ENCODE measurements at regions not wholly inside any gene's neighbourhood (a gene's known extent, or its start where the extent isn't known, plus 50 kb on each side); places are given as distances from the start of the nearest gene placed in this dataset.

- DNase-seq (ENCODE audit: low read depth in 2 of 2, low spot score in 1 of 2) = no peak
These were observed 218.3 kb downstream of the SOX9 start for GRCh38 chr17:72338847-72339790.

- no peak for DNase-seq (ENCODE audit: low read depth in 2 of 2, low spot score in 1 of 2)
These were observed 220.0 kb downstream of the SOX9 start for GRCh38 chr17:72340836-72341235.

GRCh38 chr17:72342061-72342460, 221.2 kb downstream of the SOX9 start:
- DNase-seq (ENCODE audit: low read depth in 2 of 2, low spot score in 1 of 2) = no peak

DNA sequence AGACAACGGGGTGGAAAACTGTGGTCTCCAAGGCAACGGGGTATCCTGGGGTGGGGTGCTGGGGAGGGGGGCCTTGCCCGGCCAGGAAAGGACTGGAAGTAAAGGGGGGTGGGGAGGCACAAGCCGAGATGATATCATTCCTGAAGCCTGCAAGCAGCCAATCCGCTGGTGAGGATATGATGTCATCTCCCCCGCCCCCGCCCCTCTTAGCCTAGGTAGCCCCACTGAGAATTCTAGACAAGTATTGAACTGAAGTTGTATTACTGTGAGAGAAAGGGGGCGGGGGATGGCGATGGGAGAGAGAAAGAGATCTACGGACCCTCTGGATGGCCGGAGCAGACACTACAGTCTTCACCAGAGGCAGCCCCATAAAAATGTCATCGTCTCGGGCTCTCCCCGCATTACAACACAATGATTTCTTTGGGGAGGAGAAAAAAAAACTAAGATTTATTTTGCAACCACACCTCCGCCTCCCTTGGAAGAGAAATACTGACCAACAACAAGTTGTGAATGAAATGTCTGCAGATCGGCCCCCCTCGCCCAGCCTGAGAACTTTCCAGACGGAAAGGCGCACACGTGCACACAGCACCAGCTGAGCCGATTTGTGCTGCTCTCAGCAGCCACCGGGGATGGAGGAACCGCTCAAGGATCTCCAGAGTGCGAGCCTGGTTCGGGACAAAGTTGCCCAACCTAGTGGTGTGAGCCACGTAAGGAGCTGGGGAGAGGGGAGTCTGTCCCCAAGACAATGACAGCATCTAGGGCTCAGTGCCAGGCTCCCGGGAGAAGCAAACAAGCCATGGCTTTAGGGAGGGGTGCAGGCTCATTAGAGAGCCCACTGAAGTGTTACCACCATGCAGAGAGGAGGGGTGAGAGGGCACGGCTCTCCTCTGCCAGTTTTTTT, 222.1 kb downstream of the SOX9 start:
- no peak for DNase-seq (ENCODE audit: low read depth in 2 of 2, low spot score in 1 of 2)

DNA sequence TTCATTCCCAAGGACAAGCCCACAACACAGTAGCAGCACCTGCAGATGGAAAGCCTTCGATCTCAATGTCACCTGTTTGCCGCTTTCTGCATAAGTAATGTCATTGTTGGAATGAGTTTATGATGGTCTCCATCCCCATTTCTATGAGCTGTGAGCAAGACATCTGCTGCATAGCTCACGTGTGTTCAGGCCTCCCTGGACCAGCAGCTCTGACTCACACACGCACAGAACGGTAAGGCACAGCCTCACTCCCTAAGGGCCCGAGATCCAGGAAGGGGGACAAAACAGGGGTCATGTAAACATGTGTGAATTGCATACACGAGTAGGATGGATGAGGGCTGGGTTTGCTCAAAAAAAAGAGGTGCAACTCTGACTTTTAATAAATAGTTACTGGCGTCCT, 223.1 kb downstream of the SOX9 start:
- no peak for DNase-seq (ENCODE audit: low read depth in 2 of 2, low spot score in 1 of 2)

GRCh38 chr17:72344613-72345012, 223.8 kb downstream of the SOX9 start:
- DNase-seq (ENCODE audit: low read depth in 2 of 2, low spot score in 1 of 2) = no peak

- DNase-seq (ENCODE audit: low read depth in 2 of 2, low spot score in 1 of 2) = no peak
These were observed 224.3 kb downstream of the SOX9 start for GRCh38 chr17:72345088-72345487.

- no peak for DNase-seq (ENCODE audit: low read depth in 2 of 2, low spot score in 1 of 2)
These were observed 224.7 kb downstream of the SOX9 start for GRCh38 chr17:72345536-72345935.

GRCh38 chr17:72346306-72346705, 225.5 kb downstream of the SOX9 start:
- no peak for DNase-seq (ENCODE audit: low read depth in 2 of 2, low spot score in 1 of 2)

DNA sequence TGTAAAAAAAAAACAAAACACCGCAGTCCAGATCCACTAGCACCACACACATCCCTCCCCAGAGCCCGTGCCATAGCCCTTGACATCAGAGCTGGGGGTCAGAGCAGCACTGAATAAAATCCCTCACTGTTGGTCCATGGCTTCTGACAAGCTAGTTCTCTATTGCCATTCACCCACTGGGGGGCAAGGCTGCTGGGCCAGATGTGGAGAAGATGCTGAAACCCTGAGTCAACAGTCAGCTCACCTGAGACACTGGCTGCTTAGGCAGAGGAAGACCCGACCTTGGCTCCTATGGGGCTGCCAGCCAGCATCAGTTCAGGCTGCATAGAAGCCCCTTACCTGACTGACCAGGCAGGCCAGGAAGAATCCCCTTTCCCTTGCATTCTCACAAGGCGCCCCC, 228.2 kb downstream of the SOX9 start:
- no peak for DNase-seq (ENCODE audit: low read depth in 2 of 2, low spot score in 1 of 2)

GRCh38 chr17:72349491-72349995, 228.7 kb downstream of the SOX9 start:
- no peak for DNase-seq (ENCODE audit: low read depth in 2 of 2, low spot score in 1 of 2)

- no peak for DNase-seq (ENCODE audit: low read depth in 2 of 2, low spot score in 1 of 2)
These were observed 229.3 kb downstream of the SOX9 start for GRCh38 chr17:72350073-72350472.

- DNase-seq (ENCODE audit: low read depth in 2 of 2, low spot score in 1 of 2) = no peak
These were observed 230.5 kb downstream of the SOX9 start for GRCh38 chr17:72351365-72351764.

GRCh38 chr17:72351884-72352346, 231.1 kb downstream of the SOX9 start:
- no peak for DNase-seq (ENCODE audit: low read depth in 2 of 2, low spot score in 1 of 2)

DNA sequence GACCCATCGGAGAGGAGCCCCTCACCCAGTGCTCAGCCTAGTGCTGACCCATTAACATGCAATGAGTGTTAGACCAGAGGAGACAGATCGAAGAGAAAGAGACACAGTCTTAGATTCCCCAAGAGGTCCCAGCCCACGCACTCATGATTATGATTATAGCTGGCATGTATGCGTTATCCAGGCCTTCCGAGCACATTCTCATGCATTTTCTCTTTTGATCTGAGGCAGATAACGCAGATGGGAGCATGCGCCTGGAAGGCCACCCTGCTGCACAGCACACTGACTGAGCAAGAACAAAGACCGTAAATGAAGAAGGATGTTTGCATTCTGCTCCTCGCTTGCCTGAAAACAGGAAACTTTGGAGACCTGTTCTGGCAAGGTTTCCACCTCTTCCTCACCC, 232.7 kb downstream of the SOX9 start:
- no peak for DNase-seq (ENCODE audit: low read depth in 2 of 2, low spot score in 1 of 2)

GRCh38 chr17:72354071-72354470, 233.3 kb downstream of the SOX9 start:
- no peak for DNase-seq (ENCODE audit: low read depth in 2 of 2, low spot score in 1 of 2)

GRCh38 chr17:72357764-72358365, 237.0 kb downstream of the SOX9 start:
- no peak for DNase-seq (ENCODE audit: low read depth in 2 of 2, low spot score in 1 of 2)

DNA sequence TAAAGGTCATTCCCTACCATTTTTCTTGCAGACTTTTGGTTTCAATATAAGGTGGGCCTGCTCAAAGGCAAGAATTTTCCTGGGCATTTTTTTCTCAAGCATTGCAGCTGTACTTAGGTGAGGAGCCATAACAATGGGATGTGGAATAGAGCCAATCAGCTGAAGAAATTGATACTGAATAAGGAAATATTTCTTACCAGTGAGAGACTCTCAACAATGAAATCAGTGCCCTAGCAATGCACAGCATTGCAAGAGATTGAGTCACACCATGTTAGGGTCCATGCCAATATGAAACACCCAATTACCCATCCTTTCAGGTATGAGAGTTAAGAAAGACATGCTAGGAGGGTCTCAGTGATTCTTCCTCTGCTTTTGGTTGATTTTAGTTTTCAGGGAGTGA, 237.6 kb downstream of the SOX9 start:
- no peak for DNase-seq (ENCODE audit: low read depth in 2 of 2, low spot score in 1 of 2)

- no peak for DNase-seq (ENCODE audit: low read depth in 2 of 2, low spot score in 1 of 2)
These were observed 238.5 kb downstream of the SOX9 start for GRCh38 chr17:72359274-72359673.

- no peak for DNase-seq (ENCODE audit: low read depth in 2 of 2, low spot score in 1 of 2)
These were observed 239.0 kb downstream of the SOX9 start for GRCh38 chr17:72359811-72360210.

DNA sequence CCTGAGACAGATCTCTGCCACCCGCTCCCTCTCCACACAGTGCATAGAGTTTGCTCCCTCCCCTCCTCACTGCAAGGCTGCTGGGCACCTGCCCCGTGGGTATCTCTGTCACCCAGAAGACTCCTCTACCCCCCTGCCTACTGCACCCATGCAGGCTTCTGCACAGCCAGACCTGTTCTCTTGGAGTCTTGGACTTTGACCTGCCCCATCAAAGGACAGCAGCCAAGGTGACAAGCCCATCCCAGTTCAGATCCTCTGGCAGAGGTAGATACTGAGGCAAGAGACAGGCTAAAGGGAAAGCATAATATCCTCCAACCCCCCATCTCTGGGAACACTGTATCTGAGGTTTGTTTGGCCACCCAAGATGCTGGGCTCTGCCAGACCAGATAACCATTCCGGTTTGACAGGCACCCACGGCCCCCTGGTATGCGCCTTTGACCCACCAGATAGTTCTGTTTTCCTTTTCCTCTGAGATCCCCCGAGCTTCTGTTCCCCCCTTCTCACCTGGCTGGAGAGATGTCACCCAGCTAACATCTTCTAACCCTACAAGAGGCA, 239.6 kb downstream of the SOX9 start:
- no peak for DNase-seq (ENCODE audit: low read depth in 2 of 2, low spot score in 1 of 2)
